H1 (cell line): ENCODE measurements at regions not wholly inside any gene's neighbourhood (a gene's known extent, or its start where the extent isn't known, plus 50 kb on each side); places are given as distances from the start of the nearest gene placed in this dataset.

Experiments used
- CTCF ChIA-PET: fragments of 300-600 bp; sonication (Branson Sonifier 250); formaldehyde crosslinking; loops from one replicate; lab custom pipeline; 2021; ENCODE audit not compliant: partially characterized antibody; lab: Charles Lee
- POLR2A ChIA-PET: fragments of 300-600 bp; sonication (Branson Sonifier 250); formaldehyde crosslinking; loops from one replicate; lab custom pipeline; 2021; ENCODE audit warnings: inconsistent platforms; ENCODE audit not compliant: partially characterized antibody; lab: Charles Lee
- DNase-seq, 2 experiments: peaks; one replicate each; pipeline versions ENCODE4 v3.0.0 to v3.0.0-alpha.2; 2010 to 2022; ENCODE audit warnings: low spot score in 2 of 2, low read depth in 1 of 2, mixed read lengths in 1 of 2
- FAIRE-seq: peaks from 2 replicates; lab custom pipeline; 2011; peaks lifted over from hg19 to GRCh38; lab: Jason Lieb, UNC
- H2AFZ ChIP-seq: 2 replicates; pipeline ENCODE4 v1.8.1; 2012; ENCODE audit warnings: low read length, inconsistent platforms
- H2AK5ac ChIP-seq: 2 replicates; pipeline ENCODE4 v1.6.1; 2013; ENCODE audit warnings: low read depth, low read length
- H2BK120ac ChIP-seq: replicated peaks from 2 replicates; pipeline ENCODE3; 2013; ENCODE audit warnings: low read depth, low read length, inconsistent platforms
- H2BK12ac ChIP-seq: 2 replicates; pipeline ENCODE4 v1.6.1; 2013; ENCODE audit warnings: low read depth, low read length
- H2BK15ac ChIP-seq: 2 replicates; pipeline ENCODE4 v1.6.1; 2013; ENCODE audit warnings: low read length
- H2BK20ac ChIP-seq: 2 replicates; pipeline ENCODE4 v1.6.1; 2013; ENCODE audit warnings: low read length
- H2BK5ac ChIP-seq: 2 replicates; pipeline ENCODE4 v1.6.1; 2013; ENCODE audit warnings: low read depth, low read length
- H3K14ac ChIP-seq: 2 replicates; pipeline ENCODE4 v1.6.1; 2013; ENCODE audit warnings: inconsistent platforms; ENCODE audit not compliant: insufficient read length
- H3K18ac ChIP-seq: 2 replicates; pipeline ENCODE4 v1.6.1; 2013; ENCODE audit warnings: low read length; ENCODE audit errors: extremely low read depth
- H3K23ac ChIP-seq: 2 replicates; pipeline ENCODE4 v1.6.1; 2013; ENCODE audit warnings: inconsistent platforms; ENCODE audit not compliant: insufficient read length
- H3K23me2 ChIP-seq: 2 replicates; pipeline ENCODE4 v1.6.1; 2013; ENCODE audit warnings: low read depth, low read length
- H3K27ac ChIP-seq: 2 replicates; pipeline ENCODE4 v1.6.1; 2011; ENCODE audit warnings: low read depth, low read length, inconsistent platforms
- H3K27me3 ChIP-seq, 4 experiments: replicated peaks in 1 of 4; 1 replicate in 1 of 4; 2 replicates in 3 of 4; pipeline versions ENCODE4 v1.6.1 to v1.8.1; 2011 to 2013; ENCODE audit warnings: low read length in 3 of 4, mild to moderate bottlenecking in 3 of 4, inconsistent platforms in 2 of 4, mixed read lengths in 2 of 4, moderate library complexity in 1 of 4; ENCODE audit not compliant: control insufficient read depth in 3 of 4, insufficient read depth in 3 of 4; ENCODE audit errors: extremely low read depth in 1 of 4
- H3K36me3 ChIP-seq, 4 experiments: 2 replicates each; pipeline versions ENCODE4 v1.6.1 to v1.8.1; 2011 to 2013; ENCODE audit warnings: mild to moderate bottlenecking in 4 of 4, low read length in 3 of 4, moderate library complexity in 2 of 4, control low read depth in 1 of 4, inconsistent platforms in 1 of 4; ENCODE audit not compliant: insufficient read depth in 4 of 4, control insufficient read depth in 2 of 4
- H3K4ac ChIP-seq: replicated peaks from 2 replicates; pipeline ENCODE3; 2013; ENCODE audit warnings: low read length, low read depth, mixed read lengths, inconsistent platforms; ENCODE audit not compliant: insufficient read length
- H3K4me1 ChIP-seq, 4 experiments: replicated peaks in 1 of 4; 1 replicate in 1 of 4; 2 replicates in 3 of 4; pipeline versions ENCODE4 v1.6.1 to v1.8.1; 2011 to 2013; ENCODE audit warnings: low read length in 3 of 4, inconsistent platforms in 2 of 4, mixed read lengths in 1 of 4; ENCODE audit not compliant: insufficient read depth in 4 of 4, control insufficient read depth in 3 of 4
- H3K4me2 ChIP-seq, 2 experiments: 2 replicates each; pipeline versions ENCODE4 v1.6.1 to v1.8.1; 2011 to 2013; ENCODE audit warnings: low read depth in 2 of 2, low read length in 2 of 2, control low read depth in 1 of 2, inconsistent platforms in 1 of 2, mild to moderate bottlenecking in 1 of 2; ENCODE audit not compliant: insufficient read depth in 1 of 2
- H3K4me3 ChIP-seq, 4 experiments: fragments of 200-600, 300-600 bp in 1 of 4; sonication (generic), shearing (Covaris generic), sonication (Bioruptor Twin) in 1 of 4; 2 replicates each; pipeline versions ENCODE4 v1.5.1 to v1.8.1; 2011 to 2016; ENCODE audit warnings: low read length in 4 of 4, low read depth in 3 of 4, control low read depth in 2 of 4, inconsistent platforms in 2 of 4, mild to moderate bottlenecking in 2 of 4, mixed read lengths in 1 of 4, moderate library complexity in 1 of 4; ENCODE audit not compliant: insufficient read depth in 2 of 4; ENCODE audit errors: extremely low read depth in 1 of 4
- H3K56ac ChIP-seq: replicated peaks from 2 replicates; pipeline ENCODE3; 2013; ENCODE audit warnings: low read depth, mild to moderate bottlenecking, mixed read lengths, low read length, inconsistent platforms; ENCODE audit not compliant: insufficient read length
- H3K79me1 ChIP-seq: 2 replicates; pipeline ENCODE4 v1.6.1; 2013; ENCODE audit warnings: low read depth, low read length, control low read depth
- H3K79me2 ChIP-seq, 2 experiments: 2 replicates each; pipeline versions ENCODE4 v1.6.1 to v1.8.1; 2012 to 2013; ENCODE audit warnings: low read length in 2 of 2, mild to moderate bottlenecking in 2 of 2, inconsistent platforms in 1 of 2; ENCODE audit not compliant: insufficient read depth in 2 of 2, control insufficient read depth in 1 of 2
- H3K9ac ChIP-seq, 4 experiments: replicated peaks in 1 of 4; 1 replicate in 1 of 4; 2 replicates in 3 of 4; pipeline versions ENCODE4 v1.6.1 to v1.8.1; 2011 to 2013; ENCODE audit warnings: low read depth in 3 of 4, low read length in 3 of 4, control low read depth in 2 of 4, mild to moderate bottlenecking in 2 of 4, moderate library complexity in 2 of 4, inconsistent platforms in 1 of 4; ENCODE audit errors: extremely low read depth in 1 of 4
- H3K9me3 ChIP-seq, 2 experiments: 2 replicates each; pipeline versions ENCODE4 v1.6.1 to v1.8.1; 2012 to 2013; ENCODE audit warnings: mild to moderate bottlenecking in 2 of 2, moderate library complexity in 2 of 2, control low read depth in 1 of 2, inconsistent platforms in 1 of 2, low read depth in 1 of 2, low read length in 1 of 2, mixed read lengths in 1 of 2; ENCODE audit not compliant: insufficient read depth in 2 of 2
- H4K20me1 ChIP-seq, 2 experiments: replicated peaks in 1 of 2; 2 replicates each; pipeline versions ENCODE3 to v1.8.1; 2011 to 2013; ENCODE audit warnings: inconsistent platforms in 2 of 2, low read length in 2 of 2, mild to moderate bottlenecking in 1 of 2; ENCODE audit not compliant: insufficient read depth in 2 of 2, control insufficient read depth in 1 of 2
- H4K5ac ChIP-seq: 2 replicates; pipeline ENCODE4 v1.6.1; 2013; ENCODE audit warnings: low read length, low read depth, mixed read lengths, inconsistent platforms; ENCODE audit not compliant: insufficient read length
- H4K8ac ChIP-seq: 2 replicates; pipeline ENCODE4 v1.8.0; 2013; ENCODE audit warnings: mild to moderate bottlenecking, moderate library complexity, low read length, inconsistent platforms; ENCODE audit not compliant: insufficient read depth; ENCODE audit errors: extremely low read depth
- H4K91ac ChIP-seq: replicated peaks from 2 replicates; pipeline ENCODE3; 2013; ENCODE audit warnings: low read length, mixed read lengths, inconsistent platforms; ENCODE audit not compliant: insufficient read length
- CBX5 ChIP-seq: fragments of 300-800, 300-1000 bp; sonication (generic); IDR thresholded peaks from 2 replicates; pipeline ENCODE4 v1.7.1; 2016; ENCODE audit warnings: antibody characterized with exemption, low read length, low read depth
- CEBPB ChIP-seq: IDR thresholded peaks from 2 replicates; pipeline ENCODE4 v1.6.1; 2012; ENCODE audit warnings: low read depth, low read length
- EGR1 ChIP-seq: IDR thresholded peaks from 2 replicates; pipeline ENCODE4 v1.6.1; 2011; ENCODE audit warnings: low read depth, low read length, borderline replicate concordance
- JUN ChIP-seq: IDR thresholded peaks from 2 replicates; pipeline ENCODE4 v1.6.1; 2011; ENCODE audit warnings: low read depth, mild to moderate bottlenecking, improper control_type of control experiment, low read length
- JUND ChIP-seq: IDR thresholded peaks from 2 replicates; pipeline ENCODE4 v1.6.1; 2011; ENCODE audit warnings: mild to moderate bottlenecking, improper control_type of control experiment, low read length
- KDM1A ChIP-seq: fragments of 200-600, 300-600 bp; sonication (generic); IDR thresholded peaks from 2 replicates; pipeline ENCODE4 v1.7.1; 2016; ENCODE audit warnings: mild to moderate bottlenecking, low read length, borderline replicate concordance
- NANOG ChIP-seq: IDR thresholded peaks from 2 replicates; pipeline ENCODE4 v1.6.1; 2011; ENCODE audit warnings: low read length, low read depth, mild to moderate bottlenecking, inconsistent platforms; ENCODE audit not compliant: insufficient read depth, poor library complexity, severe bottlenecking
- PHF8 ChIP-seq: fragments of 200-600 bp; sonication (generic); conservative IDR thresholded peaks from 2 replicates; pipeline ENCODE4 v1.7.1; 2012; ENCODE audit warnings: low read depth, mild to moderate bottlenecking, inconsistent platforms, low read length, moderate library complexity
- RFX5 ChIP-seq: IDR thresholded peaks from 2 replicates; pipeline ENCODE4 v1.6.1; 2011; ENCODE audit warnings: low read depth, low read length, improper control_type of control experiment, borderline replicate concordance
- SAP30 ChIP-seq: fragments of 300-600 bp; sonication (generic); IDR thresholded peaks from 2 replicates; pipeline ENCODE4 v1.7.1; 2012; ENCODE audit warnings: low read length, moderate library complexity, mild to moderate bottlenecking, inconsistent platforms; ENCODE audit not compliant: insufficient read depth, insufficient replicate concordance
- SIX5 ChIP-seq: IDR thresholded peaks from 2 replicates; pipeline ENCODE4 v1.6.1; 2011; ENCODE audit warnings: mild to moderate bottlenecking, low read depth, low read length
- TAF7 ChIP-seq: optimal IDR thresholded peaks from 2 replicates; pipeline ENCODE3; 2011; ENCODE audit warnings: low read depth, mild to moderate bottlenecking, inconsistent platforms, low read length, moderate library complexity, borderline replicate concordance
- TCF12 ChIP-seq: IDR thresholded peaks from 2 replicates; pipeline ENCODE4 v1.6.1; 2011; ENCODE audit warnings: low read depth, mild to moderate bottlenecking, low read length
- WGBS, 2 experiments: shearing (Covaris generic) in 1 of 2; methylation state at CpG; one replicate each; pipeline versions ENCODE4 v1.1.6 to v1.1.7; 2013 to 2015; ENCODE audit warnings: low lambda C conversion rate in 2 of 2, mixed read lengths in 2 of 2, inconsistent platforms in 1 of 2, low coverage in 1 of 2, missing lambda C conversion rate in 1 of 2; ENCODE audit not compliant: insufficient replicate concordance in 2 of 2, insufficient coverage in 1 of 2, insufficient read length in 1 of 2; ENCODE audit errors: extremely low coverage in 1 of 2, missing lambda C conversion rate in 1 of 2; 5-methylcytosine and 5-hydroxymethylcytosine counted together

DNA sequence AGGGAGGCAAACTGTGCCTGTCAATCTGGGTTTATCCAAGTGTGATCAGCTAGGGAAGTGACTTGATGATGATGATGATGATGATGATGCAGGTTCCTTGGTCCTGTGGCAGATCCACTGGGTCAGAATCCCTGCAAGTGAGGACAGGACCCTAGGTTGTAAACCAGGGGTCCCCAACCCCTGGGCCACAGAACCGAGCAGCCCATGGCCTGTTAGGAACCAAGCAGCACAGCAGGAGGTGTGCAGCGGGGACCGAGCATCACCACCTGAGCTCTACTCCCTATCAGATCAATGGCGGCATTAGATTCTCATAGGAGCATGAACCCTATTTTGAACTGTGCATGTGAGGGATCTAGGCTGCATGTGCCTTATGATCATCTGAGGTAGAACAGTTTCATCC is 144.7 kb upstream of the PDE1C start:
- Histone ChIP-seq H2AFZ (no peak overlapping the region), H3K23me2 (no peaks in the 10 kb centered on the region), H4K5ac (no peak overlapping the region), H3K27ac (no peak overlapping the region), H4K91ac (no peak overlapping the region), H4K8ac (no peak overlapping the region), H2BK5ac (no peak overlapping the region), H2BK15ac (no peak overlapping the region), H3K9me3 (no peaks in the 10 kb centered on the region), H2BK120ac (no peak overlapping the region), H3K23ac (no peak overlapping the region), H3K18ac (no peak overlapping the region), H2AK5ac (no peak overlapping the region), H4K20me1 (peaks cover 0 to 3% of the 10 kb centered on the region in 2 experiments), H3K79me2 (no peaks in the 10 kb centered on the region), H3K9ac (no peak overlapping the region), H3K4me2 (no peak overlapping the region), H3K56ac (no peak overlapping the region), H3K4me1 (no peaks in the 10 kb centered on the region), H3K36me3 (no peaks in the 10 kb centered on the region), H2BK12ac (no peak overlapping the region), H2BK20ac (no peak overlapping the region), H3K14ac (no peak overlapping the region), H3K27me3 (no peaks in the 10 kb centered on the region), H3K4me3 (no peak overlapping the region), H3K4ac (no peak overlapping the region), H3K79me1 (no peaks in the 10 kb centered on the region)
- FAIRE-seq: no peak
- TF ChIP-seq JUN (no peak), TAF7 (no peak), TCF12 (no peak), SAP30 (no peak), PHF8 (no peak), JUND (no peak), EGR1 (no peak), SIX5 (no peak), RFX5 (no peak), CEBPB (no peak), NANOG (no peak), CBX5 (no peak), KDM1A (no peak)
- CTCF ChIA-PET: no interaction called here
- POLR2A ChIA-PET: no interaction called here
- 100% methylated on average over 4 of the region's 4 CpGs; no CpG with 5 or more reads in 1 of the 2 experiments for WGBS, 2 experiments
- no peak for DNase-seq
